ENCODE measurements at regions not wholly inside any gene's neighbourhood (a gene's known extent, or its start where the extent isn't known, plus 50 kb on each side); places are given as distances from the start of the nearest gene placed in this dataset.
"Not testable (repeated sequence)": the region's sequence is repeated elsewhere in the genome, so short reads cannot be mapped to it uniquely, and the experiment has no call there.

GRCh38 chr6:74447013-74447412 lies 751.0 kb downstream of the CD109 start:
- no peak overlapping the region for H3K4me3 ChIP-seq (ENCODE audit: low read depth, low read length)
- no peak for DNase-seq (ENCODE audit: low read depth, low spot score)
- CTCF ChIA-PET: no interaction called here
- POLR2A ChIA-PET: interaction anchor here (0.9 kb wide), 1 partner anchor 758 kb away, joined by 3 read pairs; the partner anchor contains the start of gene COL12A1
- no peak for TF ChIP-seq CTCF (IDR thresholded peaks at IDR 0.05; ENCODE audit: insufficient read depth, low read length, missing control alignments)

GRCh38 chr6:74439123-74439811 lies 743.3 kb downstream of the CD109 start:
- no peak for DNase-seq (ENCODE audit: low read depth, low spot score)
- ChIA-PET POLR2A (no interaction called here), CTCF (interaction anchor here (0.7 kb wide), 1 partner anchor 15 kb away, joined by 3 read pairs; no protein-coding TSS in a partner anchor)
- TF ChIP-seq CTCF (IDR thresholded peaks at IDR 0.05; ENCODE audit: insufficient read depth, low read length, missing control alignments): no peak
- no peak overlapping the region for H3K4me3 ChIP-seq (ENCODE audit: low read depth, low read length)

DNA sequence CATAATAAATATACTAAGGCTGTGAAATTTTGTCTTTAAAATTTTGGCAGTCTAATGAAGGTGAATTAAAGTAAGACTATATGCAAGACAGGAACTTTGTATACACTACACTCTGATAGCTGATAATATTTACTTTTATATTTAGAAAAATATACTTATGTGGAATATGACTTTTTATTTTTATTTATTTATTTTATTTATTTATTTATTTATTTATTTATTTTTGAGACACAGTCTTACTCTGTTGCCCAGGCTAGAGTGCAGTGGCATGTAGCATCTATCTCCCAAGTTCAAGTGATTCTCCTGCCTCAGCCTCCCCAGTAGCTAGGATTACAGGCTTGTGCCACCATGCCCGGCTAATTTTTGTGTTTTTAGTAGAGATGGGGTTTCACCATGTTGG lies 742.4 kb downstream of the CD109 start:
- H3K4me3 ChIP-seq (ENCODE audit: low read depth, low read length); POLR2A ChIA-PET; DNase-seq (ENCODE audit: low read depth, low spot score): not testable (repeated sequence)
- CTCF ChIA-PET: interaction anchor here (0.7 kb wide), 1 partner anchor 14 kb away, joined by 3 read pairs; no protein-coding TSS in a partner anchor

- no peak overlapping the region for H3K4me3 ChIP-seq (ENCODE audit: low read depth, low read length)
- DNase-seq (ENCODE audit: low read depth, low spot score): no peak
- POLR2A ChIA-PET: no interaction called here
- CTCF ChIA-PET: no interaction called here
- TF ChIP-seq CTCF (IDR thresholded peaks at IDR 0.05; ENCODE audit: insufficient read depth, low read length, missing control alignments): no peak
Measured at GRCh38 chr6:74434171-74434570, 738.2 kb downstream of the CD109 start.

DNA sequence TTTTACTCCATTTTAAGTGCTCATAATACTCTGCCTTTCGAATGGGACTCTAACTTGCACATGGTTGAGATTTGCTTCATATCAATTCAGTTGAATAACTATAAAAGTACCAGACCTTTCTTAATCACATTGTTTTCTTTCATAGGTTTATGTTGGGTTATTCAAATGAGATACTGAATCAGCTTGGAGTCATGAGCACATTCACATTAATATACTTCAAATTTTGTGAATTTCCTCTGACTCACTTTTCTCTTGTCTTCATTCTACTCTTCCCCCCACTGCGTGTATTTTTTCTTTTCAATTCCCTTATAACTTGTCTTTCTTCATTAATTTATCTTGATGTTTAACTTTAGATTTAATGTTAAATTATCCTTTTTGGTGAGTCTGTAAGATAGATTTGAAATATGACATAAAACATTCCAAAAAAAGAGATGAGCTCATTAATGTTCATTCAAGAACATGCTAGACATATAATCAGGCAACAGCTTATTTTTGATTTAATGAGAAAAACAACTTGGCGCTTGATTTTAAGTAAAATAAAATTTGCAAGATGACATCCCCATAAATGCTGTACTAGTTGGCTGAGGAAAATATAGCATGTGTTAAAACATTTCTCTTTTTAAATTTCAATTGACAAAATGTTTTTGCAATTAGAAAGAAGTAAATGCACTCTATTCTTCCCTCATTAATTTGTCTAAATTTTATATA lies 736.0 kb downstream of the CD109 start:
- H3K4me3 ChIP-seq (ENCODE audit: low read depth, low read length): no peak overlapping the region
- ChIA-PET CTCF (interaction anchor here (1.0 kb wide), 2 partner anchors 23 to 341 kb away, joined by 3 to 4 read pairs; no protein-coding TSS in a partner anchor), POLR2A (no interaction called here)
- DNase-seq (ENCODE audit: low read depth, low spot score): no peak
- TF ChIP-seq CTCF (IDR thresholded peaks at IDR 0.05; ENCODE audit: insufficient read depth, low read length, missing control alignments): no peak

- CTCF ChIA-PET: no interaction called here
- no peak overlapping the region for H3K4me3 ChIP-seq (ENCODE audit: low read depth, low read length)
- POLR2A ChIA-PET: no interaction called here
- no peak for TF ChIP-seq CTCF (IDR thresholded peaks at IDR 0.05; ENCODE audit: insufficient read depth, low read length, missing control alignments)
- no peak for DNase-seq (ENCODE audit: low read depth, low spot score)
Measured at GRCh38 chr6:74420221-74420620, 724.2 kb downstream of the CD109 start.
